Stimulated activated CD4-positive, alpha-beta T cell treated with anti-CD3 and anti-CD28 coated beads, Interleukin-2, amount 100 ng/mL, for 48 hours (primary cell): ENCODE measurements at regions not wholly inside any gene's neighbourhood (a gene's known extent, or its start where the extent isn't known, plus 50 kb on each side); places are given as distances from the start of the nearest gene placed in this dataset.
"Not testable (repeated sequence)": the region's sequence is repeated elsewhere in the genome, so short reads cannot be mapped to it uniquely, and the experiment has no call there.

ENCODE experiments used
- DNase-seq, 2 donors: peaks; one replicate each; pipeline ENCODE4 v3.0.0-alpha.2; 2020

DNA sequence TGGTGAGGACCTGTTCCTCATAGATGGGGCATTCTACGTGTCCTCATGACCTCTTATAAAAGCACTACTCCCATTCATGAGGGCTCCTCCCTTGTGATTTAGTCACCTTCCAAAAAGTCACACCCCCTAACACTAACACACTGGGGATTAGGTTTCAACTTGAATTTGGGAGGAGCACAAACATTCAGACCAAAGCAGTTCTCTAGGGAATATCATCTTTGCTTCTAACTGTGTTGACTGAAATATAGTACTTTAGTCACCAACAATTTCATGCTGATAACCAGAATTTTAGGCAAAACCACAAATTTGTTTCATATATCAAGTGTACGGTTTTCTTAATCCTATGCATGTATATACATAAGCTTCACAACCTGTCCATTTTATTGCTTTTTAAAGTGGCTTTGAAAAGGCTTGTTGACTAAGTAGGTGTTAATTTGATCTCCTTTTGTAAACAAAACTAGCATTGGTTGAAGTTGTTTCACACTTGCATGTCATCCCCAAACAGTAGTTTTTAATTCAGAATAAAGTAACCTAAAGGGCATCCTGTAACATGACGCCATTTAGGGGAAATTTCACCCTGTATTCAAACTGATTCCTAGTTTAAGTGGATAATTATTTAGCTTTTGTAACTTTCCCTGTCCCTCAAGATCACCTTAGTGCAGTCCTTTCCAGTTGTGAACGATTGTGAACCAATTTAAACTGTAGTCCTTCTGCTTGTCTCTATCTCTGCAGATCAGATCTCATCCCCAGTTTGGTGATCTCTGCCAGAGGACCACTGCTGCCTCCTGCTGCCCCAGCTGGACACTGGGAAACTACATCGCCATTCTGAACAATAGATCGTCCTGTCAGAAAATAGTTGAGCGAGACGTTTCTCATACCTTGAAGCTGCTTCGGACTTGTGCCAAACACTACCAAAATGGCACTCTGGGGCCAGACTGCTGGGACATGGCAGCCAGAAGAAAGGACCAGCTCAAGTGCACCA lies 141.1 kb downstream of the TLR5 start:
- no peak for DNase-seq

DNA sequence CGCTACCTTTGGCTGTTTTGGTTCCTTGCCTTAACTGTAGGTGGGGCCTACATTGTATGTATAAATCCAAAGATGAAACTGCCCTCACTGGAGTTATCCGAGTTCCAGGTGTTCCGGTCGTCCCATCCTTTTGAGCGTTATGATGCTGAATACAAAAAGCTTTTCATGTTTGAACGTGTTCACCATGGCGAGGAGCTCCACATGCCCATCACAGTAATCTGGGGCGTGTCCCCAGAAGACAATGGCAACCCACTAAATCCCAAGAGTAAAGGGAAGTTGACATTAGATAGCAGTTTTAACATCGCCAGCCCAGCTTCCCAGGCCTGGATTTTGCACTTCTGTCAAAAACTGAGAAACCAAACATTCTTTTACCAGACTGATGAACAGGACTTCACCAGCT lies 139.5 kb downstream of the TLR5 start:
- no peak for DNase-seq

DNA sequence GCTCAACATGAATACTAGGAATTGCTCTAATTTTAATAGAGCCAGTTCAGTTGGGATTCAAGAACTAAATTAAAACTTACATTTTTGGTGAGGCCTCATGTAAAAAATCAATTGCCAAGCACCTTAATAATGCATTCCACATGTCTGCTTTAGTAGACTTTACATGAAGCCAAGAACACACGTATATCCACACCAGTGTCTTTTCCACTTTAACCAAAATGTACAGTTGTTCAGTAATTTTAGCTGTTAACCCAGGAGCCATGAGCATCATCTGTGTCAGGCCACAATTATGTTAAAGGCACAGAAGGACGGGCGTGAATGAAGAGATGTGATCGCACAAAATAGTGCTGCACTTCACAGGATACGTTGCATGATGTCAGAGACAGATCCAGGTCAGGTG lies 136.7 kb downstream of the TLR5 start:
- DNase-seq = no peak

DNA sequence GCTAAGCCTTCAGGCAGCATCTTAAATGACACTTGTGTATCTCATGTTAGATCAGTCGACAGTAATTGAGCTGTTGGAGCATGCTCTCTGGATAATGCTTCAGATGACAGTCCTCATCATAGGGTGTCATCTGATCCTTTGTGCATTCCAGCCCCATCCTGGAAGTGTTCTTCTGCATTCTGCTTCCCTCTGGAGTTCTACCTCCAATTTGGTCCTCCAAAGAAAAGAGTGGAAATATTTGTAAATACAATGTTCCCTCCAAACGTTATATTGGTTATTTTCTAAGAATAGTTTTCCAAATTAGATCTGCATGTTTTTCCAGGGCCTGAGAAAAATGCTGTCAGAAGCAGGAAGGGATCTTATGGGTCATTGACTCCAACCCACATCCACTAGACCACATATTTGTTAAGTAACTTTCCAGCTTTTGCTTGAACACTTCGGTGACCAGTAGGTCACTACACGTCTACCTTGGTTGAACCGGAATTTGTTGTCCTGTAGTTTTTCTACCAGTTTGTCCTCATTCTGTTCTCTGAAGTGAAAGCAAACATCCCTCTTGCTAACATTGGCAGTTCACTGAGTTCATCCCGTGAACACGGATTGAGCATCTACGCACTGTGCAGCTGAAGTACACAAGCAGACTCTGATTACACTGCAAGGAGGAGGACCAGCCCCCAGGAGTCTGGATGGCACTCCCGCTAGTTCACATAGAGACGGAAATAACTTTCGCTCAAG lies 136.0 kb downstream of the TLR5 start:
- no peak for DNase-seq

DNA sequence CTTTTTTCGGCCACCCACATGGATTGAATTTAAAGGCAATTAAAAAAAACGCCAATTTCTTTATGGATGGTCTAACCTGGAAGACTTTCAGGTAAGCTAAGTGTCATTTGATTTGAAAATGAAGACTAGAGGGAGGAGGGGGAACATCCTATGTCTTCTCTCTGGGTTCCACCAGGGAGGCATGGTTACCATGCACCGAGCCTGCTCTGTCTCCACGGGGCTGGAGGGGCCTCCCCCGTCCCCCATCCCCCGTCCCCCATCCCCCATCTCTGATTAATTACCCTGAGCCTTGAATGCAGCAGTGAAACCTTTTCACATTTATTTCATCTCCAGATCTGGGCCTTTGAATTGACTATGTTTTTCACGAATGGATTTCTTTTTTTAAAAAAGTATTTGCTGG lies 135.1 kb downstream of the TLR5 start:
- DNase-seq = no peak

DNA sequence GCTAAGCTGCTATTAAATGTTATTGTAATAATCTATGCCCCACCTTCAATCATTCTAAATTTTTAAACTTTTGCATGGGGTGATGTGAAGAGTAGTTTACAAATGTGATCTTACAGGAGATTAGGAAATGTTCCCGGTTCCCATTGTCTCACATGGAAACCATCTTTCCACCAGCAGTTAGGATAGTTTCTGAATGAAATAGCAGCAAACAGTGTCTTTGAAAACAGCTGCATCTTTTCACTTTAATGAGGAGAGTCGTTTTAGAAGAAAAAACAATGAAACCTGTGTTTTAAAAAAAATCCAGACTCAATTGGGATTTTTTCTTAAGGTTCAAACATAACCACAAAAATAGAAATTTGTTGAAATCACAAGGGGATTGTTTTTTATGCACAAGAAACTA lies 134.2 kb downstream of the TLR5 start:
- DNase-seq = no peak

DNA sequence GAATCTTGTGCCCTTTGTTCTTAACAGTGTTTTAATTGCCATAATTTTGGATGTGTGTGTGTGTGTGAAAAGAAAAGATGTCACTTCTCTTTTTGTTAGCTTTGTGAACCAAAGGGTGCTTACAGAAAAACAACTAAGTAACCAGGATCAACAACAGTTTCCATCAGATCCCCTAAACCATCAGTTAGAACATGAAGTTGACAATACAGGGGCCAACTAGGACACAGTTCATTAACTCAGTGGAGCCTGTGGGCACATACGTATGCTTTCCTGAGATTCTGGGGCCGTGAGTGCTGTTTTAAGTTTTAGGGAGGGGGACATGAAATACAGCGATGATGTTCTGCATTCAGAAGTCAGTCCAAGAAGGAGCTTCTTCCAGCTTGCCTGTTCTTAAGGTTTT lies 133.6 kb downstream of the TLR5 start:
- DNase-seq = no peak

DNA sequence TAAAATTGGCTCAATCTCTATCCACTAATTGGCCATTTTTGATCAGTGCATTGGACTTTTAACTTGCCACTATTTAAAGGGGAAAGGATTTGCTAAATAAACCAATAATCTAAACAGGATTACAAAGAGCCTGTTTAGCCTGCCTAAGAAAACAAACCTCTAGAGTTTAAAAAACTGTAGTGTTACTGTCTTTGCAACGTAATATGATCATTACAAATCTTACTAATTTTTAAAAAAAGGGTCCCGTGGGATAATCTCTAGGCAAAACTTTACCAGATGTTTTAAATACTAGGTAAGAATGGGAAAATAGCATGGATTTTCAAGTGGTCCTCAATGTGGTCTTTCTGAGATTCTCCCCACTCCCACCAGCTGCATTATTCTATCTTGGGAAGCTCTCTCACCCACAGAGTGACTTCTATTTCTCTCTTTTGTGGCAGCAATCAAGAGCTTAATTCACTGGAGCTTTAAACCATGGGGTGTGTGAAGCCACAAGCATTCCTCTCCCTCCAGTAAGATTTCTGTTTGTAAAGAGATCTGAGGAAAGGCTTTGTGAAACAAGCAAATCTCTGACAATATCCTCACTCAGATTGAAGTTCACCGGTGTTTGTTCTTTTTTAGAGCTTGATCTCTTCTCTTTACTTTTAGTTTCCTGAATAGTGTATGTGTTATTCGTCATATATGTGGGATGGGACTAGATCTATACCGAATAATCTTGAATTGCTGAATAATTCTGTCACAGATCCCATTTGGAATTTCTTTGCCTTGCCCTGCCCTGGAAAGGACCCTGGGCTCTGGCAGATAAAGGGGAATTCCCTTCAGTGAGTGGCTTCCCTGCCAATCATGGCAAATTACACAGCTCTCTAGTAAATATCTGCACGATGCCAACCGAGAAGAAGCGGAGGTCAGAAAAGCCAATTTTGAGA lies 132.2 kb downstream of the TLR5 start:
- no peak for DNase-seq

DNA sequence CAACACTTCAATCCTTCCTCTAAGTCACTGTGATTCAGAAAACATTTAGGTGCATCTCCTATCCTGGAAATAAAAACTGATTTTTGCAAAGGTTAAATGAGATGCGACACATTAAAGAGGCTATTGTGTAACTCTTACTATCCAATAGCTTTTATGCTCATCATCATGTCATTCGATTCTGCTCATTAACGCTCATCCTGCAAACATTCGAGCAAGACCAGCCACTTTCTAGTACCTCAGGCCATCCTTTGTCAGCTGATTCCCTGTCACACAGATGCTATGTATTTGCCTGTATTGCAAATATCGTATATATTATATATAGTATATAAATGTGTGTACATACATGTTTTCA lies 131.6 kb downstream of the TLR5 start:
- no peak for DNase-seq

DNA sequence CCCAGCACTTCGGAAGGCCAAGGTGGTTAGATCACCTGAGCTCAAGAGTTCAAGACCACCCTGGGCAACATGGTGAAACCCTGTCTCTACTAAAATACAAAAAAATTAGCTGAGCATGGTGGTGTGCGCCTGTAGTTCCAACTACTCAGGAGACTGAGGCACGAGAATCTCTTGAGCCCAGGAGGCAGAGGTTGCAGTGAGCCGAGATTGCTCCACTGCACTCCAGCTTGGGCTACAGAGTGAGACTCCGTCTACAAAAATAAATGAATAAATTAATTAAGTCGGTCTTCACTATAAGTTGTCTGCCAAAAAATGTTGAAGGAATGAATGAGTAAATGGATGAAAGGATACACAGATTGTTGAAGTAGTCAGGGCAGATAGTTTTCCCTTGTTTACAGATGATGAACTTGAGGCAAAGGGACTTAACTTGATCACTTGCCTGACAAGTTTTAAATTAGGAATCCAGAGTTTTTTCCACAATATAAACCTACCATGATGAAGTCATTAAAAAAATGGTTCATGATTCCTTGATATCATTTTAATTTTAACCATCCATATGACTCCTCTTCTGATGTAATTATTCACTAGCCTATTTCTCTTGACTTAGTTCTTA lies 130.8 kb downstream of the TLR5 start:
- no peak for DNase-seq

DNA sequence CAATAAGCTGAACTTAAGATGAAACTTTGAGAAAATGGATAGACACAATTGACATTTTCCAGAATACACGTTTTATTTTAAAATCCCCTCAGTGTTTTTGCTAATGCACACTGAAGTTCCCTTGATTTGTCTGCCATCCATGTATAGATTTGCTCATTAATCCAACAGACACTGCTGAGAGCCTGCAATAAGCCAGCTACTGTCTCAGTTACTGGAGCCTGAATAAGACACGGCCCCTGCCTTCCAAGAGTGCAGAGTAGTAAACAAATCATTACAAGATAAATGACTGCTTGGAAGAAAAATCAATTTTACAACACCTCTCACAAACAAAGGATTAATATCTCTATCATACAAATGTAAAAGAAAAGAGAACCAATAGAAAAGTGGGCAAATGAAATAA lies 130.1 kb downstream of the TLR5 start:
- DNase-seq = no peak

DNA sequence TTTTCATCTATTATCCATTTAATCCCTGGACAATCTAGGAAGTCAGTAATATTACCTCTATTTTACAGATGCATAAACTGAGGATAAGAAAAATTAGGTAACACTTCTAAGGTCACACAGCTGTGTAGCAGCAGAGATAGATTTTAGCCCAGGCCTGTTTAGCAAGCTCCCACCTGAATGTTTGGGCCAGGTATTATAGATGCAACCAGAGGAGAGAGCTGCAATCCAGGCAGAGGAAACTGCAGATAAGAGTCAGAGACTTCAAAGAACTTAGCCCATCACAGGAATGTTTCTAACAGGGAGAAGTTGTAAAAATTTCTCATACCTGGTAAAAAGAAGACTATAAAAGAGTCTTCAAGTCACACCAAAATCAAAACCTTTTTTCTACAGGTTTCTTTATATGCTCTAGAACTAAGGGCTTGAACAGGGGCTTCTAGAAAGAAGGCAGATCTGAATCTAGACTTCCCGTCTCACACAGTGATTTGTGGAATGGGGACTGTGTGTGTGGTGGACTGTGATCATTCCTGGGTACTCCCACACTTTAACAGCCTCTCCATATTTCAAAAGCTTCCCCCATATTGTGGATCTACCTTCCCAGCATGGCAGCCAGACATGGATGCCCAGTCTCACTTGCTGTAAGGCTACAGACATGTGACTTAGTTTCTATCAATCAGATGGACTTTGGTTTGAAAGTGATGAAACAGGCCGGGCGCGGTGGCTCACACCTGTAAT lies 128.7 kb downstream of the TLR5 start:
- DNase-seq = no peak

DNA sequence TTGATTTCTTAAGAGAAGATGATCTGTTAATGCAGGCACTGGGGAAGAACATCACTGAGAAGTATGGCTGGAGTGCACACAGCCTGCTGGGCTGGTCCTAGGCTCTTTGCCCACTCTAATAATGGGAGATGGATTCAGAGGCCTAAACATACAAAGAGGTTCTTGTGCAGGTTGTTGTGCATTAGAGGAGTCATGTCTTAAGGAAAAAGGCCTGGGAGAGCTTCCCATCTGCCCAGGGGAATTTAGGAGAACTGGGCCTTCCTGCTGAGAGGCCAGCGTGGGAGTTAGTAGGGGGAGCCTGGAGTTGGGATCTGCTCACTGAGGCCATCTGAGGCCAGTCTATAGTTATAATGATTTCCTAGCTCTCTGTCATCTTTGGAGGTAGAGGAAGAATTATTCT lies 126.7 kb downstream of the TLR5 start:
- no peak for DNase-seq

DNA sequence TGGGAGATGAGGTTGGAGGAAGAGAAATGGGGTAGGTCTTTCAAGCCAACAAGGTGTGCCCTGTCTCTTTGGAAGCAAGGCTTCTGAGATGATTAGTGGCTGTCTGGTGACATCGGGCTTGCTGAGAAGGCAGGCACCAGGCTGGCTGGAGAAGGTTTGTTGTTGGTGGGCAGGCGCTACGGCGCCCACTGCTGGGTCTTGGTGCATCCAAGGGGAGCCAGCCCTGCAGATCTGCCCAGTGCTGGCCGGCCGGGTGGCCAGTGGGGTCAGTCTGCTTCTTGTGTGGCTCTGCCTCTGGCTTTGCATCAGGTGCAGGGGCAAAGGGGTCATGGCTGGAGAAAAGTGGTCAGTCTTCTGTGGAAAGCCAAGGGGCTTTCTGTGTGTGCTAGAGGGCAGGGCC lies 126.2 kb downstream of the TLR5 start:
- no peak for DNase-seq

DNA sequence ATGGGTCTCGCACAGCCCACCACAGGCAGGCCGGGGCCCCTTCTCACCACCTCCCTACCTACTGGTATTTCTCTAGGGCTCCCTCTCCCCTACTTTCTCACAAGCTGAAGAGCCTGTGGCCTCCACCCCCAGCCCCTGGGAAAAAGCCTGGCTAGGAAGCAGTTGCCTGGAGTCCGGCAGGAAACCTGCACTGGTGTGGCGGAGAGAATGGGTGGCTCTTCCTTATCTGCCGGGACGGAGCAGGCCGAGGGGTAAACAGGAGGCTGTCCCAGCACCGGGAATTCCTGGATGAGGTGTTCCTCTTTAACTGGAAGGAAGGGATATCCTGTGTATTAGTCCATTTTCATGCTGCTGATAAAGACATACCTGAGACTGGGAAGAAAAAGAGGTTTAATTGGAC lies 125.8 kb downstream of the TLR5 start:
- no peak for DNase-seq

DNA sequence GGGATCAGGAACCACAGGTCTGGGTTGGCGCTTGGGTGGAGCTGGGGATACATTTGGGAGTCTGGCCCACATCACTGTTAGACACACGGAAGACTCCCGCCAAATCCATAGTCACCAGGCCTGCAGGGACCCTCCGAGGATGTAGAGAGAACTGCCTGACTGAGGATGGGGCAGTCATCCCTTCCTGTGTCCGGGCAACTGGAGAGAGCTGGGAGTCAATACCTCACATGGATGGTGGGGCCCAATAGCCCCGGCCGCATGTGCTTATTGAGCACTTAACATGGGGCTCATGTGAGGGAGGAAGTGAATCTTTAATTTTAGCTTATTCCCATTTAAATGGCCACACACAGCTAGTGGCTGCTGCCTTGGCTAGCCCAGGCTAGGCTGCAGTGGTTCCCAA lies 124.5 kb downstream of the TLR5 start:
- no peak for DNase-seq

DNA sequence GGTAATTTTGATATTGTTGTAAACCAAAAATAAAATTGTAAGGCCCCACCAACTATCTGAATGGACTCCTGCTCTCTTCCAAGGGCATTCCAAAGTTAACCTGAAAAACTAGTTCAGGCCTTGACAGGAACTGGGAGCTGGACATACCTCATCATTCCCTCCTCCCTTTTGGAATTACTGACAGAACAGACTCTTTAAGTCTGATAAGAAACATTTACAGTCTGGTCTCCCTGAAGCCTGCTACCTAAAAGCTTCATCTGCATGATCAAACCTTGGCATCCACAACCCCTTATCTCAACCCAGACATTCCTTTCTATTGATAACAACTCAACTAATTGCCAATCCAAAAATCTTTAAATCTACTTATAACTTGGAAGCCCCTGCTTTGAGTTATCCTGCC lies 123.8 kb downstream of the TLR5 start:
- DNase-seq = no peak

DNA sequence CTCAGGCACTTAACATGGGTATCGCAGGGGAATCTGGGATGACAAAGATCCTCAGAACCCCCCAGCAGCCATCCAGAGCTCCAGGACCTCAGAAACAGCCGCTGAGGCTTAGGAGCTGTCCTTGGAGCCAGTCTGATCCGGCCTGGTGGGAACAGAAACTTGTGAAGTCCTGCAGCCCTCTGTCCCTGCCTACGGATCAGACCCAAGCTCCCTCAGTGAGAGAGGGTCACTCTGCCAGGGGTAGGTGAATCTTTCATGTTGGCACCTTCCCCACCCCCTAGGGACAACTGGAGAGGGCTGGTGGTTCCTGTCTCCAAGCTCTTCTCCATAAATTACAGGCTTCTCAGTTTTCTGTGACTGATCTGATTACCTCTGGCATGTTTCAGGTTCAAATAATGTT lies 122.3 kb downstream of the TLR5 start:
- no peak for DNase-seq

DNA sequence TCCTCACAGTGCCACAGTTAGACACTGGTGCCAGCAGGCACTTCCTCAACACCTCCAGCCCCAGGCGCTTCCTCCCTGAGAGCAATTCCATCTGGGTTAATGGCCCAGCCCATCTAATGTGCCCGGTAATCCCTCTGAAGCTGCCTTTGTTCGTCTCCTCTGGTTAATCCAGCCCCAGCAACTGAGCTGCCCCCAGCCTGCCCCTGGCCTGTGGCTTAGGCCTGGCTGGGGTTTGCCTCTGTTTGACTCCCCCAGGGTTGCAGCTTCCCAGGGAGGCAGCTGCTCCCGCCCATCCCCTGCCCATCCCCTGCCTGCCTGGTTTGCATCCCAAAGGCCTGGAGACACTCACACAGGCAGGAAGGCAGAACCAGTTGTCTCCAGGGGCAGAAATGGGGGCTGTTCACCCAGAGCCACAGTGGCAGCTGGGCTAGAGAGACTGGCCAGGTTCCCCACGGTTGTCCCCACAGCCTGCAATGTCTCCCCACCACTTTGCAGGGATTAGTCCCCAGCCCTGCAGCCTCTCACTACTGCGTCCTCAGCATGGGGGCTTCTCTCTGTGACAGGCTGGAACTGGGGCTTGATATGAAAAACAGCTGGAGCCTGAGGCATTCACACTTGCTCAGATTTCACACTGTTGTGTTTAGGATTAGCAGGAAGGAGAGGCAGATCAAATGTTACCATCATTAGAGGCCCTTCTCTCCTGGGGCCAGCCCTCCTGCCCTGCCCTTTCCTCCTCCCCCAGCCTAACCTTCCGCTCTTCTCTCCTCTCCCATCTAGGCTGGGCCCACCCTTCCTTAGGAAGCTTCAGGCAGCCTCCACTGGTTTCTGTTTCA lies 120.2 kb downstream of the TLR5 start:
- DNase-seq = no peak

DNA sequence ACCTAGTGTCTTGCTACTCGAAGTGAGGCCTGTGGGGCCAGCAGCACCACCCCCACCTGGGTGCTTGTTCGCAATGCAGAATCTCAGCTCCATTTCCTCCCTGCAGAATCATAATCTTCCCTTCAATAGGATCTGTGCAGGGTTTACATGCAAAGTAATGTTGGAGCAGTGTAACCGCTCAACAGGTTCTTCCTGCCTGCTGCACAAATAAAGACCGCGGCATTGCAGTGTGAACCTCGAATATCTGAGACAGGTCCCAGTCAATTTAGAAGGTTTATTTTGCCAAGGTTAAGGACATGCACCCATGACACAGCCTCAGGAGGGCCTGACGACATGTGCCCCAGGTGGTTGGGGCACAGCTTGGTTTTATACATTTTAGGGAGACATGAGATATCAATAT lies 119.2 kb downstream of the TLR5 start:
- no peak for DNase-seq

DNA sequence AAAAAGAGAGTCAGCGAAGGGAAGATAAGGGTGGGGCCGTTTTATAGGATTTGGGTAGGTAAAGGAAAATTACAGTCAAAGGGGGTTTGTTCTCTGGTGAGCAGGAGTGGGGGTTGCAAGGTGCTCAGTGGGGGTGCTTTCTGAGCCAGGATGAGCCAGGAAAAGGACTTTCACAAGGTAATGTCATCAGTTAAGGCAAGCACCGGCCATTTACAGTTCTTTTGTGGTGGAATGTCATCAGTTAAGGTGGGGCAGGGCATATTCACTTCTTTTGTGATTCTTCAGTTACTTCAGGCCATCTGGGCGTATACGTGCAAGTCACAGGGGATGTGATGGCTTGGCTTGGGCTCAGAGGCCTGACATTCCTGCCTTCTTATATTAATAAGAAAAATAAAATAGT lies 118.6 kb downstream of the TLR5 start:
- not testable (repeated sequence) for DNase-seq
